ENCODE measurements at regions not wholly inside any gene's neighbourhood (a gene's known extent, or its start where the extent isn't known, plus 50 kb on each side); places are given as distances from the start of the nearest gene placed in this dataset.

- peaks cover 15 to 29% (median 21%) of the 10 kb centered on the region in 4 experiments for H3K4me1 ChIP-seq (ENCODE audit: control extremely low read depth in 1 of 4, control insufficient read depth in 4 of 4, insufficient read depth in 4 of 4, low read length in 3 of 4)
- H3K9me3 ChIP-seq (ENCODE audit: control extremely low read depth in 1 of 5, control insufficient read depth in 4 of 5, insufficient read depth in 2 of 5, low read depth in 1 of 5, low read length in 4 of 5): no peaks in the 10 kb centered on the region
- no peaks in the 10 kb centered on the region for H3K27me3 ChIP-seq (replicated peaks in 2 of 5; ENCODE audit: control insufficient read depth in 4 of 5, insufficient read depth in 5 of 5, low read length in 4 of 5)
- CTCF ChIA-PET: interaction anchor here (1.4 kb wide), 1 partner anchor 82 kb away, joined by 4 read pairs; no protein-coding TSS in a partner anchor
- H3K36me3 ChIP-seq (ENCODE audit: control insufficient read depth in 4 of 4, insufficient read depth in 4 of 4, low read length in 3 of 4): no peaks in the 10 kb centered on the region
- no peak overlapping the region for H3K4me3 ChIP-seq (ENCODE audit: control insufficient read depth in 1 of 7, extremely low read depth in 1 of 7, insufficient read depth in 4 of 7, low read depth in 2 of 7, low read length in 6 of 7)
- H3K27ac ChIP-seq (ENCODE audit: insufficient read depth in 1 of 2, low read depth in 1 of 2, low read length in 2 of 2, poor library complexity in 1 of 2, severe bottlenecking in 2 of 2): no peak overlapping the region
- 100% methylated on average over 1 of the region's 3 CpGs for WGBS (ENCODE audit: insufficient coverage)
- DNase-seq: no peak
- POLR2A ChIA-PET: no interaction called here
These were observed 64.1 kb upstream of the EGLN3 start for GRCh38 chr14:34014936-34015335.

GRCh38 chr14:34013721-34014060 is 62.8 kb upstream of the EGLN3 start:
- CTCF ChIA-PET: interaction anchor here (1.1 to 2.6 kb wide), 3 partner anchors 8 to 85 kb away, joined by 4 to 6 read pairs (median 5); no protein-coding TSS in a partner anchor
- 8% methylated on average over 4 of the region's 4 CpGs for WGBS (ENCODE audit: insufficient coverage)
- peak; percentile 41 to 90 (median 83) for DNase-seq
- no peak overlapping the region for H3K27ac ChIP-seq (ENCODE audit: insufficient read depth in 1 of 2, low read depth in 1 of 2, low read length in 2 of 2, poor library complexity in 1 of 2, severe bottlenecking in 2 of 2)
- H3K27me3 ChIP-seq (replicated peaks in 2 of 5; ENCODE audit: control insufficient read depth in 4 of 5, insufficient read depth in 5 of 5, low read length in 4 of 5): no peaks in the 10 kb centered on the region
- no peaks in the 10 kb centered on the region for H3K36me3 ChIP-seq (ENCODE audit: control insufficient read depth in 4 of 4, insufficient read depth in 4 of 4, low read length in 3 of 4)
- POLR2A ChIA-PET: interaction anchor here (0.7 to 0.8 kb wide), 2 partner anchors 13 to 175 kb away, joined by 3 to 4 read pairs; no protein-coding TSS in a partner anchor
- H3K4me3 ChIP-seq (ENCODE audit: control insufficient read depth in 1 of 7, extremely low read depth in 1 of 7, insufficient read depth in 4 of 7, low read depth in 2 of 7, low read length in 6 of 7): peak overlapping the region in 2 of 7 experiments; percentile 11 to 61
- peaks cover 15 to 26% (median 21%) of the 10 kb centered on the region in 4 experiments for H3K4me1 ChIP-seq (ENCODE audit: control extremely low read depth in 1 of 4, control insufficient read depth in 4 of 4, insufficient read depth in 4 of 4, low read length in 3 of 4)
- H3K9me3 ChIP-seq (ENCODE audit: control extremely low read depth in 1 of 5, control insufficient read depth in 4 of 5, insufficient read depth in 2 of 5, low read depth in 1 of 5, low read length in 4 of 5): no peaks in the 10 kb centered on the region

- Histone ChIP-seq H3K4me1 (ENCODE audit: control extremely low read depth in 1 of 4, control insufficient read depth in 4 of 4, insufficient read depth in 4 of 4, low read length in 3 of 4) (peaks cover 15 to 26% (median 21%) of the 10 kb centered on the region in 4 experiments), H3K27me3 (replicated peaks in 2 of 5; ENCODE audit: control insufficient read depth in 4 of 5, insufficient read depth in 5 of 5, low read length in 4 of 5) (no peaks in the 10 kb centered on the region), H3K9me3 (ENCODE audit: control extremely low read depth in 1 of 5, control insufficient read depth in 4 of 5, insufficient read depth in 2 of 5, low read depth in 1 of 5, low read length in 4 of 5) (no peaks in the 10 kb centered on the region), H3K4me3 (ENCODE audit: control insufficient read depth in 1 of 7, extremely low read depth in 1 of 7, insufficient read depth in 4 of 7, low read depth in 2 of 7, low read length in 6 of 7) (peak overlapping the region in 1 of 7 experiments; percentile 61), H3K36me3 (ENCODE audit: control insufficient read depth in 4 of 4, insufficient read depth in 4 of 4, low read length in 3 of 4) (no peaks in the 10 kb centered on the region), H3K27ac (ENCODE audit: insufficient read depth in 1 of 2, low read depth in 1 of 2, low read length in 2 of 2, poor library complexity in 1 of 2, severe bottlenecking in 2 of 2) (no peak overlapping the region)
- DNase-seq: peak; percentile 39 to 91 (median 84)
- ChIA-PET CTCF (interaction anchor here (1.1 to 2.6 kb wide), 4 partner anchors 9 to 85 kb away, joined by 3 to 6 read pairs (median 4); no protein-coding TSS in a partner anchor), POLR2A (interaction anchor here (0.7 to 0.8 kb wide), 2 partner anchors 13 to 174 kb away, joined by 3 to 4 read pairs; no protein-coding TSS in a partner anchor)
- 47% methylated on average over 3 of the region's 9 CpGs for WGBS (ENCODE audit: insufficient coverage)
These were observed 62.3 kb upstream of the EGLN3 start for GRCh38 chr14:34012978-34013720.

GRCh38 chr14:34012369-34012768 is 61.5 kb upstream of the EGLN3 start:
- 100% methylated on average over 2 of the region's 6 CpGs for WGBS (ENCODE audit: insufficient coverage)
- H3K4me3 ChIP-seq (ENCODE audit: control insufficient read depth in 1 of 7, extremely low read depth in 1 of 7, insufficient read depth in 4 of 7, low read depth in 2 of 7, low read length in 6 of 7): no peak overlapping the region
- no peaks in the 10 kb centered on the region for H3K36me3 ChIP-seq (ENCODE audit: control insufficient read depth in 4 of 4, insufficient read depth in 4 of 4, low read length in 3 of 4)
- ChIA-PET POLR2A (interaction anchor here (0.9 kb wide), 1 partner anchor 10 kb away, joined by 4 read pairs; no protein-coding TSS in a partner anchor), CTCF (interaction anchor here (0.7 to 2.6 kb wide), 4 partner anchors 9 to 54 kb away, joined by 3 to 6 read pairs (median 3); no protein-coding TSS in a partner anchor)
- H3K27ac ChIP-seq (ENCODE audit: insufficient read depth in 1 of 2, low read depth in 1 of 2, low read length in 2 of 2, poor library complexity in 1 of 2, severe bottlenecking in 2 of 2): no peak overlapping the region
- H3K4me1 ChIP-seq (ENCODE audit: control extremely low read depth in 1 of 4, control insufficient read depth in 4 of 4, insufficient read depth in 4 of 4, low read length in 3 of 4): peaks cover 15 to 26% (median 21%) of the 10 kb centered on the region in 4 experiments
- no peaks in the 10 kb centered on the region for H3K27me3 ChIP-seq (replicated peaks in 2 of 5; ENCODE audit: control insufficient read depth in 4 of 5, insufficient read depth in 5 of 5, low read length in 4 of 5)
- no peak for DNase-seq
- H3K9me3 ChIP-seq (ENCODE audit: control extremely low read depth in 1 of 5, control insufficient read depth in 4 of 5, insufficient read depth in 2 of 5, low read depth in 1 of 5, low read length in 4 of 5): no peaks in the 10 kb centered on the region

GRCh38 chr14:34009956-34010355 is 59.1 kb upstream of the EGLN3 start:
- H3K36me3 ChIP-seq (ENCODE audit: control insufficient read depth in 4 of 4, insufficient read depth in 4 of 4, low read length in 3 of 4): no peaks in the 10 kb centered on the region
- WGBS (ENCODE audit: insufficient coverage): 95% methylated on average over 4 of the region's 5 CpGs
- POLR2A ChIA-PET: no interaction called here
- H3K27ac ChIP-seq (ENCODE audit: insufficient read depth in 1 of 2, low read depth in 1 of 2, low read length in 2 of 2, poor library complexity in 1 of 2, severe bottlenecking in 2 of 2): no peak overlapping the region
- DNase-seq: no peak
- peaks cover 13 to 34% (median 23%) of the 10 kb centered on the region in 4 experiments for H3K4me1 ChIP-seq (ENCODE audit: control extremely low read depth in 1 of 4, control insufficient read depth in 4 of 4, insufficient read depth in 4 of 4, low read length in 3 of 4)
- no peaks in the 10 kb centered on the region for H3K27me3 ChIP-seq (replicated peaks in 2 of 5; ENCODE audit: control insufficient read depth in 4 of 5, insufficient read depth in 5 of 5, low read length in 4 of 5)
- no peaks in the 10 kb centered on the region for H3K9me3 ChIP-seq (ENCODE audit: control extremely low read depth in 1 of 5, control insufficient read depth in 4 of 5, insufficient read depth in 2 of 5, low read depth in 1 of 5, low read length in 4 of 5)
- H3K4me3 ChIP-seq (ENCODE audit: control insufficient read depth in 1 of 7, extremely low read depth in 1 of 7, insufficient read depth in 4 of 7, low read depth in 2 of 7, low read length in 6 of 7): no peak overlapping the region
- CTCF ChIA-PET: interaction anchor here (1.2 kb wide), 1 partner anchor 45 kb away, joined by 4 read pairs; no protein-coding TSS in a partner anchor

- CTCF ChIA-PET: no interaction called here
- no peaks in the 10 kb centered on the region for H3K36me3 ChIP-seq (ENCODE audit: control insufficient read depth in 4 of 4, insufficient read depth in 4 of 4, low read length in 3 of 4)
- H3K9me3 ChIP-seq (ENCODE audit: control extremely low read depth in 1 of 5, control insufficient read depth in 4 of 5, insufficient read depth in 2 of 5, low read depth in 1 of 5, low read length in 4 of 5): no peaks in the 10 kb centered on the region
- WGBS (ENCODE audit: insufficient coverage): 100% methylated on average over 1 of the region's 3 CpGs
- POLR2A ChIA-PET: no interaction called here
- no peaks in the 10 kb centered on the region for H3K27me3 ChIP-seq (replicated peaks in 2 of 5; ENCODE audit: control insufficient read depth in 4 of 5, insufficient read depth in 5 of 5, low read length in 4 of 5)
- H3K27ac ChIP-seq (ENCODE audit: insufficient read depth in 1 of 2, low read depth in 1 of 2, low read length in 2 of 2, poor library complexity in 1 of 2, severe bottlenecking in 2 of 2): no peak overlapping the region
- peaks cover 1 to 27% (median 7%) of the 10 kb centered on the region in 4 experiments for H3K4me1 ChIP-seq (ENCODE audit: control extremely low read depth in 1 of 4, control insufficient read depth in 4 of 4, insufficient read depth in 4 of 4, low read length in 3 of 4)
- H3K4me3 ChIP-seq (ENCODE audit: control insufficient read depth in 1 of 7, extremely low read depth in 1 of 7, insufficient read depth in 4 of 7, low read depth in 2 of 7, low read length in 6 of 7): no peak overlapping the region
- no peak for DNase-seq
These were observed 57.0 kb upstream of the EGLN3 start for GRCh38 chr14:34007902-34008301.

- Histone ChIP-seq H3K4me3 (ENCODE audit: control insufficient read depth in 1 of 7, extremely low read depth in 1 of 7, insufficient read depth in 4 of 7, low read depth in 2 of 7, low read length in 6 of 7) (no peak overlapping the region), H3K36me3 (ENCODE audit: control insufficient read depth in 4 of 4, insufficient read depth in 4 of 4, low read length in 3 of 4) (no peaks in the 10 kb centered on the region), H3K4me1 (ENCODE audit: control extremely low read depth in 1 of 4, control insufficient read depth in 4 of 4, insufficient read depth in 4 of 4, low read length in 3 of 4) (peaks cover 0 to 17% (median 4%) of the 10 kb centered on the region in 4 experiments), H3K27ac (ENCODE audit: insufficient read depth in 1 of 2, low read depth in 1 of 2, low read length in 2 of 2, poor library complexity in 1 of 2, severe bottlenecking in 2 of 2) (no peak overlapping the region), H3K9me3 (ENCODE audit: control extremely low read depth in 1 of 5, control insufficient read depth in 4 of 5, insufficient read depth in 2 of 5, low read depth in 1 of 5, low read length in 4 of 5) (no peaks in the 10 kb centered on the region), H3K27me3 (replicated peaks in 2 of 5; ENCODE audit: control insufficient read depth in 4 of 5, insufficient read depth in 5 of 5, low read length in 4 of 5) (no peaks in the 10 kb centered on the region)
- ChIA-PET CTCF (no interaction called here), POLR2A (no interaction called here)
- DNase-seq: no peak
These were observed 55.0 kb upstream of the EGLN3 start for GRCh38 chr14:34005901-34006300.

All from common myeloid progenitor, CD34-positive (primary cell).